ENCODE measurements at regions not wholly inside any gene's neighbourhood (a gene's known extent, or its start where the extent isn't known, plus 50 kb on each side); places are given as distances from the start of the nearest gene placed in this dataset.

- H3K4me3 ChIP-seq (replicated peaks; ENCODE audit: insufficient read depth, low read length), result no peak overlapping the region
- no peak for TF ChIP-seq POLR2AphosphoS5 (IDR thresholded peaks at IDR 0.05; ENCODE audit: low read depth)
- no peak for TF ChIP-seq CTCF (IDR thresholded peaks at IDR 0.05; ENCODE audit: insufficient read depth, low read length)
- no peak for TF ChIP-seq REST (IDR thresholded peaks at IDR 0.05; ENCODE audit: insufficient replicate concordance, low read depth)
- no peak for TF ChIP-seq GABPA (IDR thresholded peaks at IDR 0.05; ENCODE audit: low read depth)
- TF ChIP-seq SPI1 (IDR thresholded peaks at IDR 0.05; ENCODE audit: borderline replicate concordance, low read depth), result no peak
- no peaks in the 10 kb centered on the region for H3K27me3 ChIP-seq (ENCODE audit: insufficient read depth, poor library complexity, severe bottlenecking)
- H3K27ac ChIP-seq (replicated peaks), result no peak overlapping the region
- no peak for DNase-seq (ENCODE audit: low read depth in 1 of 2, low spot score in 1 of 2)
Observed at GRCh38 chr5:4704951-4705350, 435.2 kb upstream of the ADAMTS16 start.

GRCh38 chr5:4716781-4717180 is 423.3 kb upstream of the ADAMTS16 start:
- H3K27me3 ChIP-seq (ENCODE audit: insufficient read depth, poor library complexity, severe bottlenecking), result no peaks in the 10 kb centered on the region
- H3K4me3 ChIP-seq (replicated peaks; ENCODE audit: insufficient read depth, low read length), result no peak overlapping the region
- no peak overlapping the region for H3K27ac ChIP-seq (replicated peaks)
- TF ChIP-seq GABPA (IDR thresholded peaks at IDR 0.05; ENCODE audit: low read depth), result no peak
- TF ChIP-seq SPI1 (IDR thresholded peaks at IDR 0.05; ENCODE audit: borderline replicate concordance, low read depth), result no peak
- TF ChIP-seq CTCF (IDR thresholded peaks at IDR 0.05; ENCODE audit: insufficient read depth, low read length), result no peak
- no peak for TF ChIP-seq POLR2AphosphoS5 (IDR thresholded peaks at IDR 0.05; ENCODE audit: low read depth)
- TF ChIP-seq REST (IDR thresholded peaks at IDR 0.05; ENCODE audit: insufficient replicate concordance, low read depth), result no peak
- DNase-seq (ENCODE audit: low read depth in 1 of 2, low spot score in 1 of 2), result no peak

- Histone ChIP-seq H3K27me3 (ENCODE audit: insufficient read depth, poor library complexity, severe bottlenecking) (no peaks in the 10 kb centered on the region), H3K27ac (replicated peaks) (no peak overlapping the region), H3K4me3 (replicated peaks; ENCODE audit: insufficient read depth, low read length) (no peak overlapping the region)
- DNase-seq (ENCODE audit: low read depth in 1 of 2, low spot score in 1 of 2), result no peak
- no peak for TF ChIP-seq SPI1 (IDR thresholded peaks at IDR 0.05; ENCODE audit: borderline replicate concordance, low read depth)
- no peak for TF ChIP-seq CTCF (IDR thresholded peaks at IDR 0.05; ENCODE audit: insufficient read depth, low read length)
- no peak for TF ChIP-seq REST (IDR thresholded peaks at IDR 0.05; ENCODE audit: insufficient replicate concordance, low read depth)
- no peak for TF ChIP-seq GABPA (IDR thresholded peaks at IDR 0.05; ENCODE audit: low read depth)
- no peak for TF ChIP-seq POLR2AphosphoS5 (IDR thresholded peaks at IDR 0.05; ENCODE audit: low read depth)
Observed at GRCh38 chr5:4717446-4717845, 422.7 kb upstream of the ADAMTS16 start.
